ENCODE measurements at regions not wholly inside any gene's neighbourhood (a gene's known extent, or its start where the extent isn't known, plus 50 kb on each side); places are given as distances from the start of the nearest gene placed in this dataset.

- Histone ChIP-seq H3K14ac (ENCODE audit: insufficient read depth, low read length) (no peak overlapping the region), H3K27ac (ENCODE audit: insufficient read length, low read depth, low read length) (no peak overlapping the region), H2BK5ac (ENCODE audit: insufficient read length, low read length) (no peak overlapping the region), H2BK12ac (ENCODE audit: insufficient read length, low read depth, low read length) (no peak overlapping the region), H2AK5ac (ENCODE audit: insufficient read length, low read length) (no peak overlapping the region), H3K56ac (ENCODE audit: insufficient read length, low read depth, low read length) (no peak overlapping the region), H3K4me2 (ENCODE audit: insufficient read depth, insufficient read length, low read length) (no peak overlapping the region), H3T11ph (ENCODE audit: low read length) (no peak overlapping the region), H4K8ac (replicated peaks; ENCODE audit: insufficient read length, low read depth, low read length) (no peak overlapping the region), H3K27me3 (ENCODE audit: insufficient read depth, low read length) (no peaks in the 10 kb centered on the region), H3K18ac (ENCODE audit: insufficient read length, low read depth, low read length) (no peak overlapping the region), H2BK120ac (ENCODE audit: low read depth, low read length, poor library complexity, severe bottlenecking) (no peak overlapping the region), H4K5ac (ENCODE audit: insufficient read length, low read depth, low read length) (no peak overlapping the region), H3K79me2 (ENCODE audit: insufficient read depth, low read length) (no peaks in the 10 kb centered on the region), H4K20me1 (ENCODE audit: control insufficient read depth, insufficient read depth, insufficient read length) (no peaks in the 10 kb centered on the region), H3K23me2 (ENCODE audit: insufficient read length, low read depth, low read length, poor library complexity, severe bottlenecking) (no peaks in the 10 kb centered on the region), H4K91ac (ENCODE audit: insufficient read length, low read depth, low read length) (no peak overlapping the region), H3K4ac (ENCODE audit: low read depth, low read length) (no peak overlapping the region), H3K9me3 (ENCODE audit: control insufficient read depth, low read depth, low read length) (no peaks in the 10 kb centered on the region), H3K79me1 (ENCODE audit: insufficient read depth, low read depth, low read length, poor library complexity, severe bottlenecking) (no peaks in the 10 kb centered on the region), H2BK20ac (ENCODE audit: low read depth, low read length, poor library complexity, severe bottlenecking) (no peak overlapping the region), H3K4me1 (ENCODE audit: insufficient read depth, low read length) (no peaks in the 10 kb centered on the region), H2BK15ac (ENCODE audit: low read depth, low read length) (no peak overlapping the region), H2AFZ (ENCODE audit: low read length) (no peak overlapping the region), H3K9ac (ENCODE audit: extremely low read depth, insufficient read length, low read length) (no peak overlapping the region), H3K23ac (ENCODE audit: insufficient read length, low read depth, low read length) (no peak overlapping the region)
- Mint-ChIP-seq H3K27me3 (ENCODE audit: low read depth) (peaks cover 23% of the 10 kb centered on the region), H3K4me3 (no peak overlapping the region), H3K9me3 (no peaks in the 10 kb centered on the region), H3K36me3 (ENCODE audit: insufficient read depth in 1 of 3, low read depth in 3 of 3) (no peaks in the 10 kb centered on the region), H3K4me1 (no peaks in the 10 kb centered on the region), H3K27ac (no peak overlapping the region)
- no peak for DNase-seq
- WGBS (ENCODE audit: extremely low coverage, insufficient read length, low lambda C conversion rate), result no CpG with 5 or more reads among the region's 4 CpGs
- no peak for TF ChIP-seq CTCF (conservative IDR thresholded peaks at IDR 0.05)
Measured at GRCh38 chr4:10232114-10232513, 115.5 kb upstream of the WDR1 start.
